ENCODE measurements at regions not wholly inside any gene's neighbourhood (a gene's known extent, or its start where the extent isn't known, plus 50 kb on each side); places are given as distances from the start of the nearest gene placed in this dataset.

DNA sequence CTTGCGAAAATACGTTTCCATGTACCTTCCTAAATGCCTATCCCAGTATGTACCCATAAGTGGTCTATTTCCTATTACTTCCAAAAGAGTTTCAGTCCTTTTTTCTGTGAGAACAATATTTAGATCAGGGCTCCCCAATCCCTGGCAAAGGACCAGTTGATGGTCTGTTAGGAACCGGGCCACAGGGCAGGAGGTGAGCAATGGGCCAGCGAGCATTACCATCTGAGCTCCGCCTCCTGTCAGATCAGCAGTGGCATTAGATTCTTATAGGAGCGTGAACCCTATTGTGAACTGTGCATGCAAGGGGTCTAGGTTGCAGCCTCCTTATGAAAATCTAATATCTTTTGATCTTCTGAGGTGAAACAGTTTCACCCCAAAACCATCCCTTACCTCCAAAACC lies 859.1 kb downstream of the SLITRK6 start:
- no peak for TF ChIP-seq POLR2A (IDR thresholded peaks at IDR 0.05)
- TF ChIP-seq, protein P1, sequence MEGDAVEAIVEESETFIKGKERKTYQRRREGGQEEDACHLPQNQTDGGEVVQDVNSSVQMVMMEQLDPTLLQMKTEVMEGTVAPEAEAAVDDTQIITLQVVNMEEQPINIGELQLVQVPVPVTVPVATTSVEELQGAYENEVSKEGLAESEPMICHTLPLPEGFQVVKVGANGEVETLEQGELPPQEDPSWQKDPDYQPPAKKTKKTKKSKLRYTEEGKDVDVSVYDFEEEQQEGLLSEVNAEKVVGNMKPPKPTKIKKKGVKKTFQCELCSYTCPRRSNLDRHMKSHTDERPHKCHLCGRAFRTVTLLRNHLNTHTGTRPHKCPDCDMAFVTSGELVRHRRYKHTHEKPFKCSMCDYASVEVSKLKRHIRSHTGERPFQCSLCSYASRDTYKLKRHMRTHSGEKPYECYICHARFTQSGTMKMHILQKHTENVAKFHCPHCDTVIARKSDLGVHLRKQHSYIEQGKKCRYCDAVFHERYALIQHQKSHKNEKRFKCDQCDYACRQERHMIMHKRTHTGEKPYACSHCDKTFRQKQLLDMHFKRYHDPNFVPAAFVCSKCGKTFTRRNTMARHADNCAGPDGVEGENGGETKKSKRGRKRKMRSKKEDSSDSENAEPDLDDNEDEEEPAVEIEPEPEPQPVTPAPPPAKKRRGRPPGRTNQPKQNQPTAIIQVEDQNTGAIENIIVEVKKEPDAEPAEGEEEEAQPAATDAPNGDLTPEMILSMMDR (IDR thresholded peaks at IDR 0.05 in 8 of 11, conservative IDR thresholded peaks at IDR 0.05 in 3 of 11) = no peak
